ENCODE measurements at regions not wholly inside any gene's neighbourhood (a gene's known extent, or its start where the extent isn't known, plus 50 kb on each side); places are given as distances from the start of the nearest gene placed in this dataset.
"Not testable (repeated sequence)": the region's sequence is repeated elsewhere in the genome, so short reads cannot be mapped to it uniquely, and the experiment has no call there.

DNA sequence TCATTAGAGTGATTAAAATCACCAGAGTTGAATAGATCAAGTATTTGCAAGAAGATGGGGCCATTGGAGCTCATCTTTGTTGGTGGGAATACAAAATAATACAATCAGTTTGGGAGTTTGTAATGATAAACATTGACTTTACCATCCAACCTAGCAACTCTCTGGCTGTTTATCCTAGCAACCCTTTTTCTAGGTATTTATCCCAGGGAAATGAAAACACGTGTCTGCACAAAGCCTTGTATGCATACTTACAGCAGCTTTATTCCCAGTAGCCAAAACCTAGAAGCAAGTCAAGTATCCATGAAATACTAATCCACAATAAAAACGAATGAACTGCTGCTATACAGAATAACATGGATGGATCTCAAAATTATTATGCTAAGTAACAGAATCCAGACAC, 152.7 kb upstream of the DAB2 start:
- no peak for DNase-seq

DNA sequence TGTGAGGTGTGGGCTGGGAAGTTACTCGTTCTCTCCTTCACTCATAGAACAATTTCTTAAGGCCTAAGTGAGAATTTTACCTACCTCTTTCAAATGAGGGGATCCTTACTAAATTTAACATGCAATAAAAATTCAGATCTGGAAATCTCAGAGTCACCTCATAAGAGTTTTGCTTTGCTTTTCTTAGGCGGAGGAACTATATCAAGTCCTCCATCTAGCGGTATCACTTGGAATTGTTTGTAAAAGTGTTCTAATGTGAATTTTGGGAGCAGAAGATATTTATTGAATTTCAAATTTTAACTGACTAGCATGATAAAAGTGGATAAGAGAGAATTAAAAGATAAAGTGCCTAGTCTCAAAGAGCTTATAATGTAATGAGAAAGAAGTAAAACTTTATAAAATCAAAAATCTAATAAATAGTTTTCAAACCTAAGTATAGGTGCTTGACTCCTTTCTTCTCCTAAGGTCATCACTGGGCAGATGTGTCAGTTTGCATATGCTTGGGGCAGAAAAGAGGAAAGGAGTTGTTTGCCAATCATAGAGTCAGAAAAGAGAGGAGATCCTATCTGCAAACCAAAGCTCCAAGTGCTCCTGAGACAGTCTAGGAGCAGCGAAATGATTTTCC, 145.7 kb upstream of the DAB2 start:
- no peak for DNase-seq

DNA sequence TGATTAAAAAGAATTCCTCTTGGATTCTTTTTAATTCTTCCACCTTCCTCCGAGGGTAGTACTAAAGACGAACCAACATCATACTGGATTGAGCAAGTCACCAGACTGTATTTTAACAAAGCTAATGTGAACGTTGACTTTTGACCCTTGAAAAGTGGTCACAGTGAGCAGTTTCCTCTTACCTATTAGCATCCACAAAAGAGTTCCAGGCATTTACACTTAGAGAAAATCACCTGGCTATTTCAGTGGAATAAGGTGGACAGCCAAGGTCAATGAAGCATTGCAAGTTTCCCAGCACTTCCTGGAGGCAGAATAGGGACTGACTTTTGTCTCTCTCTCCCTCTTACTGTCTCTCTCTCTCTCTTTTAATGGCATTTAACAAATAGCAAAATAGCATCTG, 145.1 kb upstream of the DAB2 start:
- no peak for DNase-seq

DNA sequence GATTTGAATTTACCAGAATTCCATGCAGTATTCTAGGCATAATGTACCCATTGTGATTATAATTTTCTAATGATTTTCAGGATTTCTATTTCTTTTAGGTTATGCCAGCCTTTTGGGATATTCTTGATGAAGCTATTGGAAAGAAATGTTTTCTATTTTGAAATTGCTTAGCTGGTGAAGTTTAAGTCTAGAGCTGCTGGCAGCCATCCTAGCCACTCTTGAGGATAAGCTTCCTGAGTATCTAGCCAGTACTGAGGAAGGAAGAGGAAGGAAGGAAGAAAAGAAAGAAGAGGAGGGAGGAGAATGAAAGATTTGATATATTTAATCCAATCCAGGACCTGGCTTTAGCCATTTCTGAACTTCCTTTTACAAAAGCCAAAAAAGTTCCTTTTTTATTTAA, 142.1 kb upstream of the DAB2 start:
- no peak for DNase-seq

DNA sequence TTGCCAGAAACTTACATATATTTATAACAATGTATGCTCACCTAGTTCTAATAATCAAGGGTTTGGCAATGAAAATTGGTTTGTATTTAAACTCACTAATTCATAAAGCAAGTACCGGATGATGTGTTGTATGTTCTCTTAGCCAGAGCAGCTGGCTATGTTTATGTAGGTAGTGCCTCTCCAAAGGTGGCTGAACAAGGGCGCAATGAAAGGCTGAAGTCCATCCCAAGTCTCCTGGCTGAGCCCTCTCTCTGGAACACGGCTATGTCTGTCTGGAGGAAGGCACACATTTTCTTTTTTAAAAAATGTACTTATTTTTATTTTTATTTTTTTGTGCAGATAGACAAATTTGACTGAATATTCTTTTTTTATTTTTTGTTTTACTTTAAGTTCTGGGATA, 141.2 kb upstream of the DAB2 start:
- no peak for DNase-seq

DNA sequence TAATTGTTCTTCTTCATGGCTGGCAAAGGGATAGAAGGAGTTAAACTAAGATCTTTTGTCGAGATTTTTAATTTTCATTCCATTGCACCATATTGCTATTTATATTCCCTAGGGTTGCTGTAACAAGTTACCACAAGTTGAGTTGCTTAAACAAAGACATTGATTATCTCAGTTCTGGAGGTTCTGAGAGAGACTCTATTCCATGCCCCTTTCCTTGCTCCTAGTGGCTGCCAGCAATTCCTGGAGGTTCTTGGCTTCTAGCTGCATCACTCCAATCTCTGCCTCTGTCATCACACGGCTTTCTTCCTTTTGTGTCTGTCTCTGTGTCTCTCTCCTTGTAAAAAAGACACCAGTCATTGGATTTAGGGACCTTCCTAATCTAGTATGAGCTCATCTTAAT, 136.6 kb upstream of the DAB2 start:
- DNase-seq, result no peak

DNA sequence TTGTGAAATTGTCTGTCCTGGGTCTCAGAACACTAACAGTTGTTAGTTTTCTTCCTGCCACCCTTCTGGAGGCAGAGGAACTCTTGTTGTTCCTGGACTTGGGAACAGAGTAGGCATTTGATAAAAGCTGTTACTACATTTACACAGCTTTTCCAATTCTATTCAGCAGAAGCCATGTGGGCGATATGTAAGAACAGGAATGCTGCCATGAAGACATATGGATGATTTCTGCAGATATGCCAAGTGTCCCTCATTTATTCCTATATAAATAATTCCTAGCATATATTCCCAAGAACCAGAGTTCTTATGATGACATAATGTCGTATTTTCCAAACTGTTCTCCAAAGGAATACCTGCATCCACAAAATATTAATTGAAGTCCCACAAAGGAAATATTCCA, 135.9 kb upstream of the DAB2 start:
- no peak for DNase-seq

DNA sequence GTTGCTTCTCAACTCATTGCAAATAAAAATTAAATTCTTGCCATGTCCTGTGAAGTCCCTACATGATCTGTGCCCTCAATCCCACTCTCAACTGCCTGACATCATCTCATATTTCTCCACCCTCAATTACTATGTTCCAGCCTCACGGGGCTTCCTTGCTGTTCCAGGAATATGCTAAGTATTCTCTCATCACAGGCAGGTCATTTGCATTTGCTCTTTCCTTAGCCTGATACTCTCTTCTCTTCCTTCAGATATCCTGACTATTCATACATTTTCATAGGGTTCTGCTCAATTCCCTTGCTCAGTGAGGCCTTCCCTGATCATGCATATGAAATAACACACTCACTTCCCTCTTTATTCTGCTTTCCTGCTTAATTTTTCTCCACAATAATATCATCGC, 135.1 kb upstream of the DAB2 start:
- DNase-seq, result no peak

DNA sequence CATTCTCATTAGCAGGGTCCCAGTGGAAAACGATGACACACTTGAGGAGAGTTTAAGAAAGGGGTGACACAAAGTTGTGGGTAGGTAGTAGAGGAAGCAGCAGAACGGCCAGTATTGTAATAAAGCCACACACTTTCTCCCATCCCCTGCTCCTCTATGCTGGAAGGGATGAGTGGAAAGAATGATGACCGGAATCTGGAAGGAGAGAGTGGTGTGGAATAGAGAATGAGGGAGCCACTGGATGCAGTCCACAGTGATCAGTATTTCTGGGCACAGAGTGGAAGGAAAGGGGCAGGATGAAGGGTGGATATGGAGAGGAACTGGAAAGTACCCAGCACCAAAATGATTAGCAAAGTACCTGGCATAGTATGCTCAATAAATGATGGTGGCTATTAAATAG, 133.8 kb upstream of the DAB2 start:
- no peak for DNase-seq

DNA sequence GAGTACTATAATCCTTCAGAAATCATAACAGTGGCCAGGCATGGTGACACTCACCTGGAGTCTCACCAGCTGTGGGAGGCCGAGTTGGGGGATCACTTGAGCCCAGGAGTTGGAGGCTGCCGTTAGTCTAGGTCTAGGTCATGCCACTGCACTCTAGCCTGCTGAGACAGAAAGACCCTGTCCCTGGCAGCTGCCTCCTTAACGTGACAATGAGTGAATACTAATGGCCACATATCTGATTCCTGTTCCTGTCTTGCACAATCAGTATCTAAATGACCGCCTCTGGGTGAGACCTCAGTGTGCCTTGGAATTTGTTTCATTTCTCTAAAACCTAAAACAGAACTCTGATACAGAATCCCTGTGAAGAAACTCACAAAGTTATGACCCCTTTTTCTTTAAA, 131.0 kb upstream of the DAB2 start:
- no peak for DNase-seq

DNA sequence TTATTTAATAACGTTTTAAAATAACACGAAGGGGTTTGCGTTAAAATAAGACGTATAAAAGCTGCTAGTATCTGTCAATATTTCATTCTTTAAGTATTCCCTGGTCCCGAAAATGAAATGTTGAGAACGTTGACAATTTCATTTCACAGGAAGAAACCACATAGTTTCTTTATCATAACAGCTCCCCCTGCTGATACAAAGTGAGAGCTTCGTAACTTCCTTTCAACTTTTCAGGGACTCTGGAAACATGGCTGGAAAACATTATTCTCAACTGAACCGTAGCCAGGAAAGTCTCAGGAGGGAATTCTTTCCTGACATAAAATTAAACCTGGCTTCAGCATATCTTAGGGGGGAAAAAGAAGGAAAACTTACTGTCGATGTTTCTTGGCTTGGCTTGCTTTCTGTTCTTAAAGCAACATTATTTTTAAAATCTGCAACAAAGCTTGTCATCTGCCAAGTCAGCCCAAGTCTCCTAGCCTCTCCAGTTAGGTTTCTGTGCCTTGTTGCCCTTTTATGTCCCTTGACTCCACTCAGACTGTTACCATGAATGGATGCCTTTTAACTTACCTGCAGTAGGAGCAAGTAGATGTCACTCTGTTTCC, 122.9 kb upstream of the DAB2 start:
- DNase-seq, result no peak

DNA sequence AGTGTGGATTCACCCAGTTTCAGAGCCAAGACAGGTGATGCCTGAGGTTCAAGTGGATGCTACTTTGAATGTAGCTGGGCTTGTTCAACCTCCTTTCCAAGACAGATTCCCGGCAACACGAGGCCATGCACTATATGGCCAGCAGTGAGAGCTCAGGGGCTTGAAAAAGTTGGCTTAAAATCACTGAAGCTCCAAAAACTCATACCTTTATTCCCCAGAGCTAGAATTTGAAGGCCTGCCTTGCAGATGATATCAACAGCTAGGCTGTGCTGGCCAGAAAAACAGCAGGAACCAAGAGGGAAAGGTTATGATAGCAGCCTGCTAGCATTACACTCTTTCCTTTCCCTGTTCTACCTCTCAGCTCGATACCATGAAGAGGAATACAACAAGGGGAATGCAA, 120.2 kb upstream of the DAB2 start:
- no peak for DNase-seq

DNA sequence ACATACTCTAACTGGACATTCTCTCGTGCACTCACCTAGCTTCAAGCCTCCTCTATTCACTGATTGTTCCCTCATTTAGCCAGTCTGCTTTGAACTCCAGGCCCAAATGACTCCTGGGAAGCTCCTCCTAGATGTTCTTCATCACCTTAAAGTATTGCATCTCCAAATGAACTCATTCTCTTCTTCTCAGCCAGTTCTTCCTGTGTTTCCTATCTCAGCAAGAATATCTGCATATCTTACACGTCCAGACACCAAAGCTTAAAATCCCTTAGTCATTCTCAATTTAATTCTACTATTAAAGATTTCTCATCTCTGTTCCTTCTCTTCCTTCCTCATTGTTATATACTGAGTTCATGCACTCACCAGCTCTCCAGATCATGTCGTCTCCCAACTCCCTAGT, 118.6 kb upstream of the DAB2 start:
- no peak for DNase-seq

DNA sequence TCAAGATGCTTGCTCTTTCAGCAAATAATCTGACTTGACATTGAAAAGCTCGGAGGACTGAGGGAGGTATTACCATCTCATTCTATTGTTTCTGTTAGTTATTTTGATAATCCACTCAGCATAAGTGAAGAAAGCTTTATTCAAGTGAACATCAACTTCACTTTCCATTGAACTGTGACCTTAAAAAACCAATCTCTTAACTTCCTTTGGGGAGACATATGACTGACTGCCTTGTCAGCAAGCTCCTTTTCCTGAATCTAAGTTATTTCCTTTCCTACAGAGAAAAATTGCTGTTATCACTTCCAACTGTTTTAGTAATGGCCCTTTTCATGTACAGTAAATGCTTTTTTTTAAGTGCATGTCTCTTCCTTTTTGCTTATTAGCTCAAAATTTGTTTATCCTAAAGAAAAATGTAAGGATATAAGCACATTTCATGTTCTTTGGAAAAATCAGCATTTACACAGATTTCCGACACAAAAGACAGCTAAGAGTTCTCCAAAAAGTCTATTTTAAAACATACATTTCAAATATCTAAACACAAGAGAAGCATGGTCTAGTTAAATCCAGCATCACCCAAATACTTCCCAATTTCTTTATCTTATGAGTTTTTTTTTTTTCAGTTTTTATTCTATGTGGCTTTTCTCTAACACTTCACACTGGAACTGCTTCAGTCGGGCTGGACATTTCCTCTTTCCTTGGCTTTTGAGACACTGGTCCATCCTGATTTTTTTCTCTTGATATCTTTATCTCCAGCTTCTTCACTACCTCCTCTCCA, 117.9 kb upstream of the DAB2 start:
- no peak for DNase-seq

DNA sequence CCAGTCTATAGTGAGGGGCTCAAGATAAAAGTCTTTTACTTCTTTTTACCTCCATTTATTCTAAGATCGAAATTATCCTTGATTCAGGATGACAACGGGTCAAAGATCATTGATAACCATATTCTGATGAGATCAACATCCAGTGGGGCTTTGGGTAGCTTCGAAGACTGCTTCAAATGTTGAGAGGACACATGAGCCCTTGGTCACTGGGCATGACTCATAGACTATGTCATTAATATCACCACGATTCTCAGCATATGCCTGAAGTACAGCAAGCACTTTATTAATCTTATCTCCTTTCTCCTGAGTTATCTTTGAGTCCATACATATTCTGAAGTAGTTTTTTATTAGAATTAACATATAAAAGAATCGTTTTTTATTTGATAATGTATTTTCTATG, 117.1 kb upstream of the DAB2 start:
- DNase-seq, result no peak

DNA sequence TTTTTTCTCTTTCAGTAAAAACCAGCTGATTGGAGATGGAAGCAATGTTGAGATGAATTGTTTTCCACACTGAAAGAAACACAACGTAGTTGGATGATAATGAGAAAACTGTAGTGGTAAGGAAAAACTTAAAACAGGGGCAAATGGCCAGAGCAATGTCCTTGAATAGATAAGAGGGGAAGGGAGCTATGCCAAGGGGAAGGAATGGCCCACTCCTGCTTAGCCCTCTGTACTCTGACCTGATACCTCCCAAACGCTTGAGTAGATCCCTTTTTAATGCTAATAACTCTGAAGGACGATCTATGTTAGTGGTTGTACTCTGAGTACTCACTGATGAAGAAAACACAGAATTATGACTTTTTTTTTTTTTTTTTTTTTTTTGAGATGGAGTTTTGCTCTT, 114.7 kb upstream of the DAB2 start:
- DNase-seq, result no peak

DNA sequence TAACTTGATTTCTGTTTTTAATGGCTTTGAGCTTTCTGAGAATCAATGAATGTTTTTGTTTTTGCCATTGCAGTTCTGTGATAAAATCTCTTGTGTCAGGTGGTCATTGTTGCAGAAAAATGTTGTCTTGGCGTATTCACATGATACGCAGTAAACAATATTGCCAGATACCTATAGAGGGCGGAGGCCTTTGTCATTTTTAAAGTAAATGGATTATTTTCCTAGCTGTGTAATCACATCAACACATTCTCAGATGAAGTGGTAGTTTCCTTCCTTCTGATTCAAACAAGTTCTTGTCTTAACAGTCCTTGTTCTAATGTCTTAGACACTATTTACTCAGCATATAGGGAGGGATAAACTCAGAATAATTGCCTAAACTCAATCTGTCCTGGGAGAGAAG, 109.9 kb upstream of the DAB2 start:
- no peak for DNase-seq

DNA sequence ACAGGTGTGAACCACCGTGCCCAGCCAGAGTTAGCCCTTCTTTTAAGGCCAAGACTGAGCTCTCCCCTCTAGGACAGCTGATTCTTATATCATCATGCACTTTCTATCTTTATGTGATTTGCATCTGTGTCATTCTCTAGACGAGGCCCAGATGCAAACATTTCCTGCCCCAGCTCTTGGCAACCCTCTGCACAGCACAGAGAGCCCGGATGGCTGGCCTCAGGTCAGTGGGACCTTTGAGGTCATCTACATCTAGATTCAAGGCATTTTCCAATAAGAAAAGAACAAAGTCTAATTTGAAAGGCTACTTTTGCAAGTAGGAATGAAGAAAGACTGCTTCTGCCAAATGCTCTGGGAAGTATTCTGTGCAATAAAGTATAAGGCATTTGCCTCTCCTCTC, 109.0 kb upstream of the DAB2 start:
- DNase-seq, result no peak

DNA sequence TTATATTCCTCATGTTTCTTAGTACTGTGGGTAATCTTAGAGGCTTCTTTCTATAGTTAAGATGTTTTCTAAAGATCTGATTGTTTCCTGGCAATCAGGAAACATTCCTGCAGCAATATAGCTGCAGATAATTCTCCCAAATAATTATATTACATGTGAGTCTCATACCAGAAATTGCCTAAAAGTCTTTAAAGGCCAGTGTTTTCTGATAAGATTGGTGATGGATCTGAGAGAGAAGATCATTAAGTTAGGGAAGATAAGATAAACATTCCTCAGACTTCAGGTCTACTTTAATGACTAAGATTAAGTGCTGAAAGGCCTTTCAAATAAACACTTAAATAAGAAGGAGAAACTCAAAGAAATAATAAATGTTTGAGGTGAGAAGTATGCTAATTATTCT, 107.7 kb upstream of the DAB2 start:
- DNase-seq, result no peak

DNA sequence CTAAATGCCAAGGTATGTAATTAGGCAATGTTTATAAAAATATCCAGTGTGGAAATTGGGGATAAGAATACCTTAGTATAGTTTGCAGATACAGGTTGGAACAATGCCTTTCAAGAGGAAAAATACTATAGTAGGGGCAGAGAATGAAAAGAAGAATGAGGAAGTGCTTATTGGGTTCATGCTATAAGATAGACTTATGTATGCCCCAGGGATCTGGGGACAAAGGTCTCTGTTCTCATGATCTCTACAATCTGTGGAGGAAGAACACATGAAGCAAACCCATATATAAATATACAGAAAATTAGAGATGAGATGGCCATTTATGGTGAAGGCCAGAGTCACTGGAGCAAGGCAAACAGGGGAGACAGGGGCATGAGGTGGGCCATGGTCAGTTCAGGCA, 106.5 kb upstream of the DAB2 start:
- DNase-seq, result no peak

DNA sequence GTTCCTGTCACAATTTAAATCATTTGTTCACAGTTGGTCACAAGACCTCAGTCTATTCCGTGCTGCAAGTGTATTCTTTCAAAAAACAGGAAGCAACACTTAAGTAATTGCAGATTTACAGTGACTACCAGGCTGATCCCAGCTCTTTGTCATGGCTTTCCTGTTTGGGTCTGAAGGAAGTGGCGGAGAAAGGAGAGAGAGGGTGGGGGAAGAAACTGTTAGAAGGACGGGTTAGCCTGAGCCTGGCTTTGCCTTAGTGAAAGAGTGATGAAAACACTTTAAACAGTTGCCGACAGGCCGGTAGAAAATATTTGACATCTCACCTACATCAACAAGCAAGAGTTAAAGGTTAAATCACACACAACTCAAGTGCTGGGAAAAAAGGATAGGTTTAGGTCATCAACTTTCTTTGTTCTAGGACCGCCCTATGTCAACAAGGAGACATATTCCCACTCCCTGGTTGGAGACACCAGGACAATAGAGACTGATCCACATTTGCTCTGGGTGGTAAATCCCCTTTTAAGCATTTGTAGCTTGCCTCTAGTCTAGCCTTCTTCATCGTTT, 102.2 kb upstream of the DAB2 start:
- no peak for DNase-seq

DNA sequence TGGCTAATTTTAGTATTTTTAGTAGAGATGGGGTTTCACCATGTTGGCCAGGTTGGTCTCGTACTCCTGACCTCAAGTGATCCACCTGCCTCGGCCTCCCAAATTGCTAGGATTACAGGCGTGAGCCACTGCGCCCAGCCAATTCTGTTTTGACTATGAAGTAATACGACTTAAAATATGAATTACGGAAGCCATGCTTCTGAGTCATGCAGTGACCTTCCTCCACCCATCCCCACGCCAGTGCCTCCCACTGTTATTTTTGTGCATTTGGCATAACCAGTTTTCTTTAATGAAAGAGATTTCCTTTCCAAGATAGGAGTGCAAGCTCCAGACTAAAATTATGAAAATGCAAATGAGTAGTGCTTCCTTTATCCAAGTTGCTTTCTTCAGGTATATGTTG, 101.0 kb upstream of the DAB2 start:
- not testable (repeated sequence) for DNase-seq

DNA sequence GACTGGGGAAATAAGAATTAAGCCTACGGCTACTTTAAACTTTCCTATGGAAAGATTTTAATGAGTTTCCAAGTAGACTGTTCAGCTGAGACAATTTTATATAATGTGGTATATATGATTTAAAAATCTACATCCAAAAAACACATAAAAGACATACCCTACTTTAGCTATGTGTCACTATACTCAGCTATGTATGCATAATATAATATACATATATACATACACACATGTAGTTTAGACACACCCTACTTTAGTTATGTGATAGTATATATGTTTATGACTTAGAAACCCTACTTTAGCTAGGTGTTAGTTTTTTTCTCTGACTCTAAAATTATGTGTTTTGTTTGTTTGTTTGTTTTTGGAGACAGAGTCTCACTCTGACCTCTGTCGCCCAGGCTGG, 100.5 kb upstream of the DAB2 start:
- DNase-seq, result no peak

DNA sequence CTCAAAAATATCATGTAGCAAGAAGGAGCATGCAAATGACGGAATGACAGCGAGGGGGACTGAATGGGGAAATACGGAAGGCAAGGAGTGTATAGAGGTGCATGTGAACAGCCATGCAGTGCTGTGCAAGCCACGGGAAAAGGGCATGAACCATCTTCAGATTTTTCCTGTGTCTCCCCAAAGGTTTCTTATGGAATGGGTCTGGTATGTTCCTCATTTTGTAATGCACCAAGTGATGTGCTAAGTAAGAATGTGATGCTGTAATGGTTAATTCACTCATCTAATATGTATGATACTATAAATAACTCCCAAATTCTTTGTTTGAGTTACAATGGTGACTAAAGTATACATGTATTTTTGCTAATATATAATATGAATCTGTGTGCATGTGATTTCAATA, 99.0 kb upstream of the DAB2 start:
- no peak for DNase-seq
